EL (cell line): ENCODE measurements at regions not wholly inside any gene's neighbourhood (a gene's known extent, or its start where the extent isn't known, plus 50 kb on each side); places are given as distances from the start of the nearest gene placed in this dataset.
A peak's percentile ranks its signal among the peaks of the same experiment; 100 is the strongest.

Experiments
- DNase-seq: peaks from one replicate; pipeline ENCODE4 v3.0.0-alpha.2; 2016

DNA sequence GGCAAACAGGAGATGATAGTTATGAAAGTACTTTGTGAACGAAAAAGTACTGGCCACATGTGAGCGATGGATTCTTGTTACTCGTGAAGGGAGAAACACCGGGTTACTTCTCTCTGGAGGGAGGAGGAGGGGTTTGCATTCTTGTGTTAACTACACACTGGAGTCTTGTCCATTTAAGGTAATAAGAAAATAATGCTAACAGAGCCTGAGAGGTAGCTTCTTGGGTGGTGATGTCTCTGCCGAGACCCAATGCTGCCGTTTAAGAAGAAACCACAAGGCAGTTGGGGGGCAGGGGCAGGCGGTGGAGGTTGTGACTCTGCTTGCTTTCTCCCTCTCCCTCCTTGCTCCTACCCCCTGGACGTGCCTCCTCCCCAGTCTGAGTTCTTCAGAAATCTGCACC is 100.9 kb upstream of the ROPN1 start:
- peak; percentile 19 for DNase-seq

DNA sequence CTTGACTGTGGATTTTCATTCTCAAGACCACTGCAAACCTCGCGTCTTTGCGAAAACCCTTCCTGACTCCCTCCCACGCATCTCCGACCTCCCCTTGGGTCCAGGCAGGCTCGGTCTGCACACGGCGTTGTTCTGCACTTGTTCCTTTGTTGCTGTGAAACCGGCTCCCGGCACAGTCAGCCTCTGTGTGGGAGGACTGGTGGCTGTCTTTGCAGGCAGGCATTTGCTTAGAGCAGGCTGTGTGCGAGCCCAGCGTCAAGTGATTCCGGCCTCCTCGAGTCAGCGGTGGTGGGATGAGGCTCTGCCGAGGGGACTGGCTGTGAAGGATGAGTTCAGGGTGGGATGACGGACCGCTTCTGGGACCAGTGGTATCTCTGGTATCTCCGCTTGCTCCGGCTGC is 102.6 kb upstream of the ROPN1 start:
- no peak for DNase-seq

DNA sequence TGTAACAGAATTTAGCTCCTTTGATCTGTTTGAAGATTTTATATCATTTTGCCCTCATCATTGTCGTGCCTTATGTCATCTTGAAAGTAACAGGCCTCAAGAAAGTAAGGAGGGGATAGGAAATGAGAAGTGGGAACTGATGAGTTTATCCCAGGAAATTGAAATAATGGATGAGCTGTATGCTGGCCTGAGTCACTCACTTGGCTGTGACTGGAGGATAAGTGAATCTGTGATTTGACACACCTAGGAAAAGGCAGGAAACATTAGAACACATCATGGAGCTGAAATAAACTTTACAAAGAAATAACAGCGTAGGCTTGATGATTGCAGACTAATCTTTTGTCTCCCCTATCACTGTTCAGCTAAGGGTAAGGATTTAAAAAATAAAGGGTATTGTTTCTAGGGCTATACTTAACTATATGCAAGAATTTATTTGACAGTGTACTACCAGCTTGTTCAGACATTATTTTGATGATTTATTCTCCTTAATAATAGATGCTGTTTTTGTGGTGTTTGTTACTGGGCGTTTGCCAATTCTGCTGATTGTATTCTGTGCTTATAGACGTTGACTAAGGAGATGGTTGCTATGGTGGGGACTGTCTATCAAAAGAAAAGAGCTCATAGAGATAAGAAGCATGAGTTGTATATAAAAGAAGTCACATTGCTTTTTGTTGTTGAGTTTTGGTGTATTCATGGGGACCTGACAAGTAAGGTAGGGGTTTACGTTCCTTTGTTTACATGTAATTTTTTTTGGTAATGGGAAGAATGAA is 105.6 kb upstream of the ROPN1 start:
- DNase-seq = peak; percentile 17

DNA sequence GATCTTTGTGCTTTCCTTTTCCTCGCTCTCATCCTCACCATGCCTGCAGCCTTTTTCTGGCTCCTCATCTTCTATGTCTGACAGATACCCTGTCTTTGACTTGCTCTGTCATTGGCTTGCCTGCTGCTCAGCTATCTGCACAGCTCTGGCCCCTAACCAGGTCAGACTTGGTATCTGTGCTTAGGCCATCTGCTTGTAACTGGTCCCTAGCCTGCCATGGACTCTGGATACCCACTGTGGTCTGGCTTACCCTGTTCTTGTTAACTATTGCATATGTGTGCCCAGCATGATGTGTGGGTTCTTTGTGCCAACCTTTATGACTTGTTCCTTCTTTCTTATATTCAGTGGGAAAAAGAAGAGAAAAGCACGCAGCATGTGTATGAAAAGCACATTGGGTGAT is 109.7 kb upstream of the ROPN1 start:
- no peak for DNase-seq

DNA sequence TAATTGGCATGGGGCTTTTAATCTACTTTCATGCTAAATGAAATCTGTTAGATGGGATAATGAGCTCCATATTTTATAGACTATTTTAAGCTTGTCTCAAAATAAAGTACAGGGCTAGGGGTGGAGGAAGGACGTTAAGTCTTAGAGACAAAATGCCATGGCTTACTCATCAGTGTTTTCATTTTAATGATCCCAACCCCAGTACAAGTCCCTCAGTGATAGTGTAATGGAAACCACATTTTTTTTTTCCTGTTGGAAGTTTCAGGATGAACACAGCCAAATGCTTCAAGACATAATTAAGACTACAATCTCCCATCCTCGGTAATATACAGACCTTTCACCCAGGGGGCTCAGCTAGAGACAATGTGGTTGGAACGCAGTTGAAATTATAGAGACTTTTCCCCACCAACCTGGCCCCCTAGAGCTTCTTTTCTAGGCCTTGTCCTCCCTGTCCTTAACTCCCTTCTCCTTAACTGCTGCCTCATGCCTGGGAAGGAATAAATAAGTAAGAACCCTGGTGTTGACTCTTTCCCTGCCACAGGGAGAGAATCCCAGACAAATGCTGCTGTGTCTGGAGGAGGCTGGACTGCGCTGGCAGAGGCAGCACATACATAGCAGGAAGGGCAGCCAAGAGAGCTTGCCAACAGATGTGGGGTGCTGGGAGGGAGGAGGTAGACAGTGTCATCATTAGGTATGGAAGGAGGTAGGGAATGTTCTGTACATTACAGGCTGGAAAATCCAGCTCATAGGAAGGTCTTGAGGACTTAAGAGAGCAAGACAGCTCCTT is 115.4 kb upstream of the ROPN1 start:
- DNase-seq = no peak

DNA sequence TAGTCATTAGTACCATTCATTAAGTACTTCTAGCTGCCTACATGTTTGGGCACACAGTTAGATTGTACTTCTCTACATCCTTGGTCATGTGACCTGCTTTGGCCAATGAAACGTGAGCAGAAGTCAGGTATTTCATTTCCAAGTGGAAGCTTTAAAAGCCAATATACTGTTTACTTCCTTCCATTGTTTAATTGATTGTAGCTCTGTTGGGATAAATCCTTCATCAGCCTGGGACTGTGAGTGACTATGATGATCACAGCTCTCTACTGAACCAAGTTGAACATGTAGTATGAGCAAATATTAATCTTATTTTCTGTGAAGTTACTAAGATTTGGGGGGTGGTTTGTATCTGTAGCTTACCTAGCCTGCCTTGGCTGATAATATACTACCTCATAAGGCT is 116.5 kb upstream of the ROPN1 start:
- no peak for DNase-seq

DNA sequence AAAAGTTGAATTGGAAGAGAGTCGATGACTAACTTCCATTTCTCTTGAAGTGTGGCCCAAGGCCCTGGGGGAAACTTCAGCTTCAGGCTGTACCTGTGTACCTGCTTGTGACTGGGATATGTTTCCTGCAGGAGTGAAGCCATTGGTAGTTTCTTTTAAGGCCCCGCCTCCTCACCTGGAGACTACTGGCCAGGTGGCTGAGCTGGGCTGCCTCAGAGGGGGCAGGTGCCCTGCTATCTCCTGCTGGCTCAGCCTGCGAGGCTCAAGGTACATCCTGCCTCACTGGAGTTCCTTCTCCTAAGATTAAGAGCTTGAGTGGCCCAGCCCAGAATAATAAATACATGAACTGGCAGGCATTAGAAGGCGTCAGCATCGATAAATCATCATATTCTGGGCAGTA is 121.6 kb upstream of the ROPN1 start:
- no peak for DNase-seq

DNA sequence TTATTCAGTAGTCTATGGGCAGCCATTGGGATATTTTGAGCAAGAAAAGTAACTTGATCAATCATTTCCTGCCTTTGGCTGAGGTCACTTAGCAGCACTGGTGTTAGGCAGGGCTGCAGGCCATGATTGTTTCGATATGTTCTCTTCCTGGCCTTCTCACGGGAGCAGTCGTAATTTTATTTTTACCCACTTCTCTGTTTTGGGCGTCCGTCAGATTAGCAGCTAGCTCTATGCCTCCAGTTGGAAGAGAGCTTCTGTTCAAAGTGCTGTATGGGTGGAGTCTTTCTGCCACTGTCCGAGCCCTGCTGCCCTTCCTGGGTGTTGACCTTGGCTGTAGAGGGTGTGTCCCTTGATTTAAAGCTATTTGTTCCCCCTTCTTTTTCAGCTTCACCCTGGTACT is 123.4 kb upstream of the ROPN1 start:
- DNase-seq = no peak

DNA sequence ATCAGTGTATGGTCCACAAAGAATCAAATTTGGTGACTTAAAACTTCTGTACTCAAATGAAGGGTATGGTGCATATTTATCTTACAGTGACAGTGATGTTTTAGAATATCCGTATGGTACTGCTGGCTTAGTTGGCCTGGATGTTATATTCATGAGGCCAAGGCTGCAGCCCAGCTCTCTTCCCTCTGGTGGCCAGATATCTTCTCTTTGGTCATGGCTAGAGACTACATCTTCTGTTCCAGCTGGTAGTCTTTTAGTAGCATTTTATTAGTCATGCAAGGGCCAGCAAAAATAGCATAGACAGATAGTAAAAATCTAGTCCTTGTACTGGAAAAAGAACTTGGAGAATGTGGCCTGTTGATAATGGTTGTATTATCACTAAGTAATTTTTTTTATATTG is 124.0 kb upstream of the ROPN1 start:
- no peak for DNase-seq

DNA sequence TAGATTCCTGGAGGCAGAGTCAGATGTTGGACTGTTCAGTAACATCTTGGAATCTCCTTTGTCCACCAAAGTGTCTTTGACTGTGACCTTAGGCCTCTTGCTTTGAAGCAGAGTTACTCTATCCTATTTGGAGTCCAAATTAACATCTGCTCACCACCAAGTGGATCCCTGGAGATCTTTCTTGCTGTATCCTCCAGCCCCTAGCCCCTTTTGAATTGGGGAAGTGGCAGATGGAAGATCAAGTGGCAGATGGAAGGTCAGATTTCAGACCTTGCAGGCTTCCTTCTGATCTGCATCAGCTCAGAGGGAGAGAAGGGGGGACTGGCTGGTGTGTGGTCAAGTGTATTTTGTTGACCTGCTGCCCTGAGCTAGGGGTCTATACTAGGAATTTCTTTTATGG is 125.0 kb upstream of the ROPN1 start:
- DNase-seq = no peak

DNA sequence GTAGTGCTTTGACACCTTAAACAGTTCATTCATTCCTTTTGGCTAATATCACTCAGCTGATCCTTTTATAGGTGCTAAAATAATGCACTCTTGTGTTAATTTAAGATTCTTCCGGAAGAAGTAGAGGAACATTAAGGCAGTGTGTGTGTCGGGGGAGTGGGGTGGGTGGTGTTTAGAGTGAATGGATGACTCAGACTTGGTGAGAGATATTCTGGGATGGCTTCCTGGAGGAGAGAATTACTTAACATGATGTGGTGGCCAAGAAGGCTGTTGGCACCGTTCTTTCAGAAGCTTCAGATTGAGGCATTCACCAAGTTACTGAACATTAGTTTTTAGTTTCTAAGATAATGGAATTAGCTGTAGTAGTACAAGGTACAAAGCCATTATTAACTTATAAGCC is 125.6 kb upstream of the ROPN1 start:
- DNase-seq = peak; percentile 80

DNA sequence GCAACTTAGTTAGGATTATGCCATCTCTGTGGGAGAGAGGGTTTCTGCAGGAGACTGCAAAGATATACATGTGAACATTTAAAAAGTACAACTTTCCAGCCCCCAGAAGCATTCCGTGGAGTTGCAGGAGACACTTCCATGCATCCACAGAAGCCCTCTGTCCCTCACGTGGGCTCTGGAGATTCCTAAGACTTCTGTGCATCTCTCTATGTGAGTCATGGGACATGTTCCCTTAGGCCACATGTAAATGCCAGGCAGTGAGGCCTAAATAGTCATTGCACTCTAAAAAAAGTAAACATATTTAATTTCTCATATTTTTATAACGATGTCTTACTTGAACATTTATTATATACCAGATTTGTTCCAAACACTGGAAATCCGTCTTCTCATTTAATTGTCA is 126.5 kb upstream of the ROPN1 start:
- DNase-seq = peak; percentile 81

DNA sequence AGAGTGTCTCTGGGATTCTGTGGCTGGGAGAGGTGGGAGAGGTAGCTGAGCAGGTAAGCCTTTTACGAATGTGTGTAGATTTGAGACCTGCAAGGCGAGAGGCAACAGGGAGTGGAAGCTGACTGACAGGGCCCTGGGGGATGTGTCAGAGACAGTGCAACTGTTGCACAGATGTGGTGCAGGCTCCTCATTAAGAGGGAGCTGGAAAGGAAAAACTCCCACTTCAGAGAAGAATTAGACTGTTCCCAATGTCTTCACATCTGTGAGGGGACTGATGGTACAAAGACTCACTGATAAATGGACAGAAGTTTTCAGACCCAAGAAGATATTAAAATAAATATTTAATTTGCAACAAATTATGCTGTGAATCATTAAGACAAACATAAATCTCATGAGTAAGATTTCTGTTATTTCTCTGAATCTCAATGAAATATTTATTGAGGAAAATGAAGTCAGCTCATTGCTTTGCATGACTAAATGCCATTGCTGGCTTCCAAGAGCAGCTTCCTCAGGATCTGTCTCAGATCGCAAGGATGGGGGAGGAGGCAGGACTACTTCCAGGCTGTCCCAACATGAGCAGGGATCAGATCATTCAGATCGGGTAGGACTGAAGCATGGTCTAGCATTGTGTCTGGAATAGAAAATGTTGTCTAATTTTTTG is 127.3 kb upstream of the ROPN1 start:
- DNase-seq = peak; percentile 92

DNA sequence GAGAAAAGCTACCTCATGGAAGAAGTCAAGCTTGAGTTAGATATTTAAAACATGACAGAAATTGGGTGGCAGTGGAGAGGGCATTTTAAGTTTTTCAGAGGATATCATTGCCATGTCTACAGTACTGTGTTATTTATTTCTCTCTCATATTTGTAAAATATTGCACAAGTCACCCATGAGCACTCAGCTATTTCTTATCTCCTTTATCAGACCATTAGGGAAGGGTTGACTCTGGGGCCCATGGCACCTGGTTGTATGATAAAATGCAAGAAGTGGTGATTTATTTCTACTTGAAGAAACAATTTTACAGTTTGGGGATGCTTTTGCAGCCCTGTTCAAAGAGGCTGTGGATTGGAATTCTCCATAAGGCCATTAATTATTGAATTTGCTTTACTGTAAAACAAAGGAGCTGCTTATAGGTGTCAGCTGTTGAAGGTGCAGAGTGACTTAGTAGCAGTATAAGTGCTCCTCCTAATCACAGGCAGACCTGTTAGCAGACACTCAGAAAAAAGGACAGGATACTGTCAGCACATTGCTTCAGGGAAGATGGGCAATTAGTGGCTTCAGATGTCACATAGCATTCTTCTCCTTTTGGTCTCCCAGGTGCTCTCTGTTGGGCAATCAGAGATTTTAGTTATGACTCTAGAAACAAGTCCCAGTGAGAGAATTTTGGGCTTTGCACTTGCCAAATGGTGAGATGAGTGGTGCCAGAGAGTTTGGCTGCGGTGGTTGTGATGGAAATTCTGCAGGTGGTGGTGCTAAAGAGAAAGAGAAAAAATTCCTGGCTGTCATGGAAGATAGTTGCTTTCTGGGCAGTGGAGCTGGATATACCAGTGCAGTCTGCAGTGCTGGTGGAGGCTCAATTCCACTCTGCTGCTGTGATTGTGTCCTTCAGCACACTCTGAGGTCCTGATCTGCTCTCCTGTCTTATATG is 129.7 kb upstream of the ROPN1 start:
- DNase-seq = no peak

DNA sequence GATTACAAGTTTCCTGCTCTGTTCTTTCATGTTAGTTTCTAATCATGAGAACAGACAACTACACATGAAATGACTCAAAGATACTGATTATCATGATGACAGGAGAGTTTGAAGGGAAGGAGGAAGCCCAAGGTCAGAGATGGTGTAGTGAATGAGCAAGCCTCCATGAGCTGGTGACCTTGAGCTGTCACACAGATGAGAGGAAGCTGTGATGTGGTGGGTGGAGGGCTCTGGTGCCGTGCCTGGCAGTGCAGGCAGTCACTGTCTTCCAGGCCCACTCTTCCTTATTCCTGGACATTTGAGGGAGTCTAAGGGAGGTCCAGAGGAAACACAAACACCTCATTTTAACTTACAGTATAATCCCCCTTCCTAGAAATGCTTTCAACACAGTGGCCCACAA is 133.4 kb upstream of the ROPN1 start:
- DNase-seq = no peak

DNA sequence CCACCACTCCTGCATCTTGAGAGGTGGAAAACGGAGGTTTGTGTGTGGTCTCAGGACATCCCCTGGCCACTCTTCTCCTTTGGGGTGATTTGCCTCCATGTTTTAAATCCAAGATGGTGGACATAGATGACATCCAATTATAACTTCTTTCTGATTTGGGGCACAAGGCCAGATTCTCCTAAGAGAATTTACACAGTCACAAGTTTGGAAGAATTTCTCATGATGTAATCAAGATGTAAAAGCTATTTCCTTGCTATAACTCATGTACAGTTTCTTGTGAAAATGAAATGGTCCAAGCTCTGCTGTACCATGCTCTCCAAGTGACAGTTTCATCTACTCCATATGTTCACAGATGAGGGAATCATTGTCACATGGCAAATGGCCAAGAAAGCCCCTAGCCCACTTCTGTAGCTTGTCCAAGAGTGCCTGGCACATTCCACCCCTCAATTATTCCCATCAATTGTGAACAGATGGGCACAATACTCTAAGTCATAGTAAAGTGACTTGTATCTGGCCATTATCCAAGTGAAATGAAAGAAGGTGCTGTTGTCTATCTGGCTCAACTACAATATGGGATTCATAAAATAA is 134.6 kb upstream of the ROPN1 start:
- DNase-seq = no peak

DNA sequence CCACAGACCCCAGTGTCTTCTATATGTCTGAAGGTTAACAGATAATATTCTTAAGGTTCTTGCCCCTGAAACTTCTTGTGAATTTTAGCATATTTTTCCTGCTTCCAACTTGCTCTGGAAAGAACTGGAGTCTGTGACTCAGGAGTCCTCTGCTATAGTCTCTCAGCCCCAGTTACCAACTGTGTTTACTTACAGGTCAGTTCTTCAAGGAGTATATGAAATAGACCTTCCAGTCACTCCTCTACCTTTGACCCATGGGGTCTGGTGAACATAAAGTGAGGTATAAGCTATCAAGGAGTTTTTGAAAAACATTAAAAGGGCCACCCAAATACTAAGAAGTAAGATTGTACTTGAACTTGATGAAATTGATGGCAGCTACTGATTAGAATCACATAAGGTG is 139.2 kb upstream of the ROPN1 start:
- DNase-seq = no peak

DNA sequence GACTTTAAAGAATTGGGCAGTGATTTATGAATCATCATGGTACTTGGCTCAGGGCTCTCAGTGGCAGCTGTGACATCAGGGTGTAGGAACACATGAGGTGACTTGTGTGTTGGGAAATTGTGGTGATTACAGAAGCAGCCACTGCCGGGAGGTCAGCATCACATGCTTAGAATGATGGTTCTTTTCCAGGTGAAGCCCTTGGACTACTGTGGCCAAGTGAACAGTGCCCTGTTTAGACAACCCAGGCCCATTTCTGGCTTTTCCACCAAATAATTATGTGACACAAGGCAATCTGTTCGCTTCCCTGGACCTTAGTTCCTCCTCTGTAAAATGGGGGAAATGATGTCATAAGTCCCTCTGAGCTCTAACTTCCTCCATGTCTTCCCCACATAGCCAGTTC is 139.7 kb upstream of the ROPN1 start:
- DNase-seq = no peak

DNA sequence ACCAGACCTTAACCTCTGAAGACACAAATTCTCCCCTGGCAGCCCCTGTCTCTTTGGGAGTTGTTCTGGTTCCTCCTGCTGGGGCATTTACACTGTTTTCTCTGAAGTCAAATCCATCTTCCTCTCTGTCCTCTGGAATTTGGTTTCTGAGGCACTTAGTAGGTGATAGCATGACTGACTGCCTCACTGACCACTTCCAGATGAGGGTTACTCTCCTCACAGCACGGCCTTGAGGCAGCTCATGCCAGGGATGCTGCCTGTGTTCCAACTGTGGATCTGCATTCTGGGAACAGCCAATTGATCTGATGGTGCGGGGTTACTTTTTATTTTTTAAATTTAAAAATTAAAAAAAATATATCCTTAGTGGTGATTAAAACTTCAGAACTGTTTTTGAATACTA is 140.9 kb upstream of the ROPN1 start:
- no peak for DNase-seq

DNA sequence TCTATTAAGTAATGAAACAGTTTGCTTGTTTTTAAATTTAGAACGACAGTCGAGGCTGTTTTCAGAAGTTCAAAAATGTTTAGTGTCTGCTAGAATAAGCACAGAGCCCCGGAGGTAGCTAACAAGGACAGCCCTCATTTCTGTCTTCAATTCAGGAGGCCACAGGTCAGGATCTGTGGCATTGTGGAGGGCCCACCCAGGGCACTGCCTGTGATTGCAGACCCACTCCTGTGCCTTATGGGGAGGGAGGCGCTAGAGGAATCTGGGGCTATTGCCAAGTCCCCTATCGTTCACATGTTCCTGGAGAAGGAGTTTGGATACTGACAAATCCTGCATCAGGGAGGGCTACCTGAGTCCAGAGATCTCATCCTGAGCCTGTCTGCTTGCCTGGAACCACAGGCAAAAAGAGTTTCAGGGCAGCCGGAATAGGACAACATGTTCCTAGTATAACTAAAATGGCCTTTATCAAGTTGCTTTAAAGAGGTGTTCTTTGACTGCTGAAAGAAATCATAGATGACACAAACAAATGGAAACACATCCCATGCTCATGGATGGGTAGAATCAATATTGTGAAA is 141.5 kb upstream of the ROPN1 start:
- no peak for DNase-seq

DNA sequence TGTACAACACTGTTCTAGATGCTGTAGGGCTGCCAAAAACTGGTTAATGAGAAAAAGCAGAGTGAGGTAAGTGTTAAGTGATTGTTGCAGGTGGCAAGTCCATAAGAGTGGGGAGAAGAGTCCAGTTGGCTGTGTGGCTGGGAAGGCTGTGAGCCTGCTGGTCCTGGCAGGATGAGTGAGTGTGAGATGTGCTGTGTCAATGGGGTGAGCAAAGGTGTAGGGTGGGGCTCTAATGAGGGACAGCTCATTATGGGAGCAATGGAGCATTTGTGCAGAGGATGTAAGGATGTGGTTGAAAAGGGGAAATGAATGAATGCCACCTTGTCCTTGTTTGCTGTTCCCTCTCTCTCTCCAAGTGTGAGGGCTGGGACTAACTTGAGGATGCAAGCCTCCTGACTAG is 145.3 kb upstream of the ROPN1 start:
- no peak for DNase-seq

DNA sequence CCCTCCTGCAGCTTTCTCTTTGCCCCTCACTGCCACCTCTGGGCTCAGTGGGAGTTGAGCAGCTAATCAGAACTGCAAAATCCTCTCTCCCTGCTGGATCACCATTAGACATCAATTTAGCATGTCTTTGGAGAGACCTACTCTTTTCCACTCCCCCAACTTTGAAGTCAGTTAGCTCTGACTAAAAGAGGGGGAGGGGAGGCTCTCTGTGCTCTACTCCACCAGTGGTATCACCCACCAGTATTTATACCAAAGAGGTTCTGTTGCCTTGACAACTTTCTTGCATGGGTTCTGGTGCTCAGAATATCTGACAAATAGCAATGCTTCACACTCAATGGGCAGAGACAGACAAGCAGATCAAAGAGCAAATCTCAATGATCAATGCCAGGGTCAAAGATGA is 146.2 kb upstream of the ROPN1 start:
- DNase-seq = no peak
